PC-3 (cell line): ENCODE measurements at regions not wholly inside any gene's neighbourhood (a gene's known extent, or its start where the extent isn't known, plus 50 kb on each side); places are given as distances from the start of the nearest gene placed in this dataset.

ENCODE experiments used
- ATAC-seq: fragments of 200-7000 bp; cut with Tn5 transposase; 2 replicates; pipeline ENCODE4 v1.9.1; 2020; ENCODE audit warnings: mild to moderate bottlenecking, moderate library complexity
- BruUV-seq: library from RNA; stranded (reverse); fragments of 400-500 nt; replicated peaks from 2 replicates; lab custom pipeline; 2021; lab: Mats Ljungman, UMichigan
- CTCF ChIA-PET: fragments of 300-600 bp; sonication (Branson Sonifier 250); formaldehyde crosslinking; loops from one replicate; lab custom pipeline; 2022; ENCODE audit warnings: antibody characterized with exemption; lab: Charles Lee
- POLR2A ChIA-PET: fragments of 300-600 bp; sonication (Branson Sonifier 250); formaldehyde crosslinking; loops from one replicate; lab custom pipeline; 2022; ENCODE audit warnings: antibody characterized with exemption; ENCODE audit not compliant: unreplicated experiment; lab: Charles Lee
- DNase-seq: peaks from one replicate; pipeline ENCODE4 v3.0.0-alpha.2; 2015
- H2AFZ ChIP-seq: fragments of 300-600 bp; sonication (generic); 2 replicates; pipeline ENCODE4 v1.6.0; 2016; ENCODE audit warnings: antibody characterized with exemption, low read length
- H3F3A ChIP-seq: fragments of 300-600 bp; sonication (generic); one replicate; pipeline ENCODE4 v1.6.0; 2017; ENCODE audit warnings: antibody characterized with exemption, low read length, control low read depth, mild to moderate bottlenecking; ENCODE audit not compliant: unreplicated experiment
- H3K27ac ChIP-seq: fragments of 300-600 bp; sonication (generic); 2 replicates; pipeline ENCODE4 v1.5.1; 2016; ENCODE audit warnings: mild to moderate bottlenecking, low read length
- H3K27me3 ChIP-seq: fragments of 300-600 bp; sonication (generic); 2 replicates; pipeline ENCODE4 v1.6.1; 2016; ENCODE audit warnings: low read length, mixed read lengths
- H3K36me3 ChIP-seq: fragments of 300-600 bp; sonication (generic); 2 replicates; pipeline ENCODE4 v1.6.1; 2016; ENCODE audit warnings: low read depth, mixed run types, low read length, mixed read lengths
- H3K4me1 ChIP-seq: fragments of 300-600 bp; sonication (generic); 2 replicates; pipeline ENCODE4 v1.5.1; 2016; ENCODE audit warnings: low read length; ENCODE audit not compliant: insufficient read depth
- H3K4me2 ChIP-seq: fragments of 300-600 bp; sonication (generic); 2 replicates; pipeline ENCODE4 v1.6.0; 2016; ENCODE audit warnings: low read length
- H3K4me3 ChIP-seq: fragments of 300-600 bp; sonication (generic); 2 replicates; pipeline ENCODE4 v1.5.1; 2016; ENCODE audit warnings: mild to moderate bottlenecking, low read length, mixed read lengths
- H3K79me2 ChIP-seq: fragments of 300-600 bp; sonication (generic); 2 replicates; pipeline ENCODE4 v1.6.1; 2017; ENCODE audit warnings: low read length, mixed read lengths
- H3K9ac ChIP-seq: fragments of 300-600 bp; sonication (generic); 2 replicates; pipeline ENCODE4 v1.6.0; 2016; ENCODE audit warnings: mild to moderate bottlenecking, low read length
- H3K9me2 ChIP-seq: fragments of 300-600 bp; sonication (generic); replicated peaks from 2 replicates; pipeline ENCODE4 v1.6.1; 2016; ENCODE audit warnings: mixed run types, low read length, mixed read lengths
- H3K9me3 ChIP-seq: fragments of 300-600 bp; sonication (generic); 2 replicates; pipeline ENCODE4 v1.6.1; 2016; ENCODE audit warnings: low read length, mixed read lengths
- H4K20me1 ChIP-seq: fragments of 300-600 bp; sonication (generic); 2 replicates; pipeline ENCODE4 v1.6.1; 2016; ENCODE audit warnings: low read length, mixed read lengths
- EZH2 ChIP-seq: fragments of 300-600 bp; sonication (generic); IDR thresholded peaks from one replicate; pipeline ENCODE4 v1.6.1; 2017; ENCODE audit warnings: antibody characterized with exemption, mild to moderate bottlenecking, low read length; ENCODE audit not compliant: unreplicated experiment
- EZH2phosphoT487 ChIP-seq: fragments of 300-600 bp; sonication (generic); IDR thresholded peaks from 2 replicates; pipeline ENCODE4 v1.6.1; 2018; ENCODE audit warnings: mild to moderate bottlenecking, antibody characterized with exemption, low read length, borderline replicate concordance
- intact Hi-C: fragments of 100-400 bp; cut with micrococcal nuclease; formaldehyde crosslinking; loops from 2 replicates; pipeline ENCODE4 v1.9.0; 2023
- TF ChIP-seq, protein P1 (sequence below): fragments of 300-600 bp; sonication (generic); conservative IDR thresholded peaks from 2 replicates; pipeline ENCODE4 v1.5.1; 2017; ENCODE audit warnings: antibody characterized with exemption, low read depth, mild to moderate bottlenecking, low read length

DNA sequence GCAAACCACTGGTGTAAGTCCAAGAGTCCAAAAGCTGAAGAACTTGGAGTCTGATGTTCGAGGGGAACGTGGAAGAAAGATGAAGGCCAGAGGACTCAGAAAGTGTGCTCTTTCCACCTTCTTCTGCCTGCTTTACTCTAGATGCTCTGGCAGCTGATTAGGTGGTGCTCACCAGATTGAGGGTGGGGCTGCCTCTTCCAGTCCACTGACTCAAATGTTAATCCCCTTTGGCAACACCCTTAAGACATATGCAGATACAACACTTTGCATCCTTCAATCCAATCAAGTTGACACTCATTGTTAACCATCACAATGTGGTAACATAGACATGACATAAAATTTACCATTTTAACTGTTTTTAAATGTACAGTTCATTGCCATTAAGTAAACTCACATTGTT is 249.5 kb downstream of the COG6 start:
- Histone ChIP-seq H3K79me2 (no peaks in the 10 kb centered on the region), H3K27me3 (no peaks in the 10 kb centered on the region), H3K9me3 (no peaks in the 10 kb centered on the region), H4K20me1 (no peaks in the 10 kb centered on the region), H3K4me2 (no peak overlapping the region), H3K36me3 (no peaks in the 10 kb centered on the region), H3K27ac (no peak overlapping the region), H2AFZ (no peak overlapping the region), H3K9me2 (no peaks in the 10 kb centered on the region), H3K4me1 (no peaks in the 10 kb centered on the region), H3K4me3 (no peak overlapping the region), H3K9ac (no peak overlapping the region), H3F3A (no peaks in the 10 kb centered on the region)
- BruUV-seq: no TSS peak
- POLR2A ChIA-PET: no interaction called here
- CTCF ChIA-PET: no interaction called here
- ATAC-seq (no peak), DNase-seq (no peak)
- no peak for TF ChIP-seq EZH2
- TF ChIP-seq, protein P1, sequence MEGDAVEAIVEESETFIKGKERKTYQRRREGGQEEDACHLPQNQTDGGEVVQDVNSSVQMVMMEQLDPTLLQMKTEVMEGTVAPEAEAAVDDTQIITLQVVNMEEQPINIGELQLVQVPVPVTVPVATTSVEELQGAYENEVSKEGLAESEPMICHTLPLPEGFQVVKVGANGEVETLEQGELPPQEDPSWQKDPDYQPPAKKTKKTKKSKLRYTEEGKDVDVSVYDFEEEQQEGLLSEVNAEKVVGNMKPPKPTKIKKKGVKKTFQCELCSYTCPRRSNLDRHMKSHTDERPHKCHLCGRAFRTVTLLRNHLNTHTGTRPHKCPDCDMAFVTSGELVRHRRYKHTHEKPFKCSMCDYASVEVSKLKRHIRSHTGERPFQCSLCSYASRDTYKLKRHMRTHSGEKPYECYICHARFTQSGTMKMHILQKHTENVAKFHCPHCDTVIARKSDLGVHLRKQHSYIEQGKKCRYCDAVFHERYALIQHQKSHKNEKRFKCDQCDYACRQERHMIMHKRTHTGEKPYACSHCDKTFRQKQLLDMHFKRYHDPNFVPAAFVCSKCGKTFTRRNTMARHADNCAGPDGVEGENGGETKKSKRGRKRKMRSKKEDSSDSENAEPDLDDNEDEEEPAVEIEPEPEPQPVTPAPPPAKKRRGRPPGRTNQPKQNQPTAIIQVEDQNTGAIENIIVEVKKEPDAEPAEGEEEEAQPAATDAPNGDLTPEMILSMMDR: no peak
- no peak for TF ChIP-seq EZH2phosphoT487
- intact Hi-C loops: no loop called here

DNA sequence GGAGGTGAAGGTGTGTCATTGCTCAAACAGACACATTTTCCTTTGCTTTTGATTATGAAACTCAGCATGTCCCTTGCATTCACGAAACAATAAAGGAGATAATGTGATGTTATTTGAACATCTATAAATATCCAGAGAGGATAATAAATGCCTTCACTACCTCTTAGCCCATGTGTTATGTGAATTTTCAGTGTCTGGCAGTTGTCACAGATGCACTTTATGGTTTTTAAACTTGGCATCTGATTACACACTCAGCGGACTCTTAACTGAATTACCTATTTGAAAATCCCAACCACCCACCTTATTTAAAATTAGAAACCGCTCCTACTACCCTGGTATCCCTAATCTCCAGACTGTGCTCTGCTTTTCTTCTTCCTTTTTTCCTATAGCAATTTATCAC is 254.2 kb downstream of the COG6 start:
- H3K4me3 ChIP-seq: no peak overlapping the region
- TF ChIP-seq EZH2phosphoT487: no peak
- TF ChIP-seq EZH2: no peak
- TF ChIP-seq, protein P1: no peak
- no TSS peak for BruUV-seq
- ChIA-PET POLR2A (no interaction called here), CTCF (no interaction called here)
- H3K9me3 ChIP-seq: no peaks in the 10 kb centered on the region
- no peak for ATAC-seq
- DNase-seq: no peak
- H3K27me3 ChIP-seq: no peaks in the 10 kb centered on the region
- H3F3A ChIP-seq: no peaks in the 10 kb centered on the region
- no peaks in the 10 kb centered on the region for H3K9me2 ChIP-seq
- no peak overlapping the region for H3K4me2 ChIP-seq
- H2AFZ ChIP-seq: no peak overlapping the region
- H4K20me1 ChIP-seq: no peaks in the 10 kb centered on the region
- H3K9ac ChIP-seq: no peak overlapping the region
- intact Hi-C loops: no loop called here
- H3K79me2 ChIP-seq: no peaks in the 10 kb centered on the region
- H3K27ac ChIP-seq: no peak overlapping the region
- no peaks in the 10 kb centered on the region for H3K4me1 ChIP-seq
- no peaks in the 10 kb centered on the region for H3K36me3 ChIP-seq

DNA sequence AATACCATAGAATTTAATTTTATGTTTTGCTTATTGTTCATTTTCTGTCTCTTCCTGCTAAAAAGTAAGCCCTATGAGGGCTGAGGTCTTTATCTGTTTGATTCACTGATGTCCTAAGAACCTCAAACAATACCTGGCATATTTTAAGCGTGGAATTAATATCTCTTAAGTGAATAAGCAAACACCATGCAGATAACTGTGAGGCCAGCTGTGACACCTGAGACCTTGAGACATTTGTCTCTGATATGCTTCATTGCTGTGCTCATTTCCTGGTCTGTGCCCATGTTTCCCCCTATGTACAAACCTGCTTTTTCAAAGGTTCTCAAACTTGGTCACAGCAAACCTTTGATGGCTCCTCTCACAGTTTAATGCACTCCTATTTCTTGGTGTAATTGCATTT is 254.6 kb downstream of the COG6 start:
- CTCF ChIA-PET: no interaction called here
- Histone ChIP-seq H3K27ac (no peak overlapping the region), H3K9me2 (no peaks in the 10 kb centered on the region), H3K4me1 (no peaks in the 10 kb centered on the region), H3K4me3 (no peak overlapping the region), H3F3A (no peaks in the 10 kb centered on the region), H3K9ac (no peak overlapping the region), H3K4me2 (no peak overlapping the region), H3K9me3 (no peaks in the 10 kb centered on the region), H3K27me3 (no peaks in the 10 kb centered on the region), H2AFZ (no peak overlapping the region), H3K79me2 (no peaks in the 10 kb centered on the region), H3K36me3 (no peaks in the 10 kb centered on the region), H4K20me1 (no peaks in the 10 kb centered on the region)
- ATAC-seq (no peak), DNase-seq (no peak)
- POLR2A ChIA-PET: no interaction called here
- intact Hi-C loops: no loop called here
- no peak for TF ChIP-seq EZH2
- TF ChIP-seq, protein P1: no peak
- no peak for TF ChIP-seq EZH2phosphoT487
- BruUV-seq: no TSS peak
